ENCODE measurements at regions not wholly inside any gene's neighbourhood (a gene's known extent, or its start where the extent isn't known, plus 50 kb on each side); places are given as distances from the start of the nearest gene placed in this dataset.
"Not testable (repeated sequence)": the region's sequence is repeated elsewhere in the genome, so short reads cannot be mapped to it uniquely, and the experiment has no call there.

- DNase-seq, result no peak
Observed at GRCh38 chr3:150239766-150240165, 168.3 kb upstream of the TSC22D2 start.

- DNase-seq, result peak; percentile 30 to 54
Observed at GRCh38 chr3:150238995-150239619, 169.0 kb upstream of the TSC22D2 start.

- DNase-seq, result peak in 1 of 2 experiments; percentile 10
Observed at GRCh38 chr3:150238048-150238802, 169.9 kb upstream of the TSC22D2 start.

- DNase-seq, result no peak
Observed at GRCh38 chr3:150237490-150237889, 170.6 kb upstream of the TSC22D2 start.

- no peak for DNase-seq
Observed at GRCh38 chr3:150236316-150237082, 171.6 kb upstream of the TSC22D2 start.

GRCh38 chr3:150235799-150236198 lies 172.3 kb upstream of the TSC22D2 start:
- no peak for DNase-seq

GRCh38 chr3:150232992-150233451 lies 175.1 kb upstream of the TSC22D2 start:
- DNase-seq, result no peak

GRCh38 chr3:150230037-150230436 lies 178.1 kb upstream of the TSC22D2 start:
- no peak for DNase-seq

- not testable (repeated sequence) for DNase-seq
Observed at GRCh38 chr3:150228626-150229025, 179.5 kb upstream of the TSC22D2 start.

- DNase-seq, result peak; percentile 74 to 77
Observed at GRCh38 chr3:150227839-150228238, 180.3 kb upstream of the TSC22D2 start.

GRCh38 chr3:150225986-150226385 lies 182.1 kb upstream of the TSC22D2 start:
- no peak for DNase-seq

- no peak for DNase-seq
Observed at GRCh38 chr3:150223558-150223957, 184.5 kb upstream of the TSC22D2 start.

GRCh38 chr3:150222691-150223489 lies 185.2 kb upstream of the TSC22D2 start:
- DNase-seq, result peak in 1 of 2 experiments; percentile 19

- no peak for DNase-seq
Observed at GRCh38 chr3:150221904-150222523, 186.1 kb upstream of the TSC22D2 start.

- no peak for DNase-seq
Observed at GRCh38 chr3:150220799-150221198, 187.3 kb upstream of the TSC22D2 start.

GRCh38 chr3:150220041-150220440 lies 188.1 kb upstream of the TSC22D2 start:
- no peak for DNase-seq

- no peak for DNase-seq
Observed at GRCh38 chr3:150218841-150219240, 189.3 kb upstream of the TSC22D2 start.

GRCh38 chr3:150218236-150218635 lies 189.9 kb upstream of the TSC22D2 start:
- DNase-seq, result no peak

- DNase-seq, result no peak
Observed at GRCh38 chr3:150217691-150218090, 190.4 kb upstream of the TSC22D2 start.

GRCh38 chr3:150216866-150217600 lies 191.1 kb upstream of the TSC22D2 start:
- no peak for DNase-seq

GRCh38 chr3:150216041-150216811 lies 191.9 kb upstream of the TSC22D2 start:
- peak; percentile 74 to 80 for DNase-seq

Data from SHP77 (cell line).